ENCODE measurements at regions not wholly inside any gene's neighbourhood (a gene's known extent, or its start where the extent isn't known, plus 50 kb on each side); places are given as distances from the start of the nearest gene placed in this dataset.
"Not testable (repeated sequence)": the region's sequence is repeated elsewhere in the genome, so short reads cannot be mapped to it uniquely, and the experiment has no call there.

- not testable (repeated sequence) for H3K4me3 ChIP-seq (ENCODE audit: low read depth, low read length, poor library complexity, severe bottlenecking); H3K4me2 ChIP-seq (ENCODE audit: low read length); H3K4me1 ChIP-seq (ENCODE audit: insufficient read depth, low read length, severe bottlenecking); H4K20me1 ChIP-seq (ENCODE audit: insufficient read depth, low read length); H3K79me2 ChIP-seq (ENCODE audit: insufficient read depth, low read length); H3F3A ChIP-seq (ENCODE audit: insufficient read depth, low read length); H3K9me3 ChIP-seq (ENCODE audit: low read length); H3K27ac ChIP-seq (ENCODE audit: low read depth, low read length, poor library complexity, severe bottlenecking); H3K36me3 ChIP-seq (ENCODE audit: insufficient read depth, low read length); H3K9me2 ChIP-seq (ENCODE audit: low read depth, low read length); H3K9ac ChIP-seq (ENCODE audit: low read length); H2AFZ ChIP-seq (ENCODE audit: low read length); H3K27me3 ChIP-seq (ENCODE audit: insufficient read depth, low read length)
Observed at GRCh38 chr4:9696561-9696960, 84.9 kb upstream of the DRD5 start.

DNA sequence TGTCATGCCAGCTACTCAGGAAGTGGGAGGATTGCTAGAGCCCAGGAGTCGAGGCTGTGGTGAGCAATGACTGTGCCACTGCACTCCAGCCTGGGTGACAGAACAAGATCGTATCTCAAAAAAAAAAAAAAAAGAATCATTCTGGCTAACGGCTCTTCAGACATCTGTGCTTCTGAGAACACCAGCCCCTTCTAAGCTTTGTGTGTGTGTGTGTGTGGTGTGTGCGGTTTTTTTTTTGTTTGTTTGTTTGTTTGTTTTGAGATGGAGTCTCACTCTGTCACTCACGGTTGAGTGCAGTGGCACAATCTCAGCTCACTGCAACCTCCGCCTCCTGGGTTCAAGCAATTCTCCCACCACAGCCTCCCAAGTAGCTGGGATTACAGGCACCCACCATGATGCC is 79.4 kb upstream of the DRD5 start:
- H3K9ac ChIP-seq (ENCODE audit: low read length) = not testable (repeated sequence)

GRCh38 chr4:9702696-9703095 is 78.7 kb upstream of the DRD5 start:
- not testable (repeated sequence) for H3K4me3 ChIP-seq (ENCODE audit: low read depth, low read length, poor library complexity, severe bottlenecking); H3F3A ChIP-seq (ENCODE audit: insufficient read depth, low read length); H3K4me1 ChIP-seq (ENCODE audit: insufficient read depth, low read length, severe bottlenecking); H3K36me3 ChIP-seq (ENCODE audit: insufficient read depth, low read length); H2AFZ ChIP-seq (ENCODE audit: low read length); H3K9me3 ChIP-seq (ENCODE audit: low read length); H3K79me2 ChIP-seq (ENCODE audit: insufficient read depth, low read length); H4K20me1 ChIP-seq (ENCODE audit: insufficient read depth, low read length); H3K27ac ChIP-seq (ENCODE audit: low read depth, low read length, poor library complexity, severe bottlenecking); H3K9ac ChIP-seq (ENCODE audit: low read length); H3K4me2 ChIP-seq (ENCODE audit: low read length); H3K9me2 ChIP-seq (ENCODE audit: low read depth, low read length); H3K27me3 ChIP-seq (ENCODE audit: insufficient read depth, low read length)

More for the DNA sequence above, 79.4 kb upstream of the DRD5 start:
- H3K9me2 ChIP-seq (ENCODE audit: low read depth, low read length); H3K4me2 ChIP-seq (ENCODE audit: low read length); H3F3A ChIP-seq (ENCODE audit: insufficient read depth, low read length); H3K27me3 ChIP-seq (ENCODE audit: insufficient read depth, low read length); H3K9me3 ChIP-seq (ENCODE audit: low read length); H3K79me2 ChIP-seq (ENCODE audit: insufficient read depth, low read length); H3K4me1 ChIP-seq (ENCODE audit: insufficient read depth, low read length, severe bottlenecking); H4K20me1 ChIP-seq (ENCODE audit: insufficient read depth, low read length); H3K27ac ChIP-seq (ENCODE audit: low read depth, low read length, poor library complexity, severe bottlenecking); H2AFZ ChIP-seq (ENCODE audit: low read length); H3K4me3 ChIP-seq (ENCODE audit: low read depth, low read length, poor library complexity, severe bottlenecking); H3K36me3 ChIP-seq (ENCODE audit: insufficient read depth, low read length): not testable (repeated sequence)

DNA sequence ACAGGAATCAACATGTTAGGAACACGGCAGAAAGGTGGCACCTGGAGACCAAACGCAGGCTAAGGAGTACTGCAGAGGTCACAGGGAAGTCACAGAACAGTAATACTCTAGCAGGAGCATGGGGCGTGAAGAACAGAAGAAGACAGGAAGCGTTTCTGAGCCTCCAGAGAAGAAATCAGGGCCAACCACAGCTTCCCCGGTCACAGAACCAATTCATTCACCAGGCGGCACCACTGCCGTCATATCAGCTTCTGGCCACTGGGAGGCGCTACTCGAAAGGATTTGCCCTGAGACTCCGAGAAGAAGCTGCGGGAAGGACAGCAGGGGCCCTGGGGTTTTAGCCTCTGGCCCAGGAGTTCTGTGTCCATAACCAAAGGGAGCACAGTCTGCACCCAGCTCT is 78.0 kb upstream of the DRD5 start:
- no peaks in the 10 kb centered on the region for H3K4me1 ChIP-seq (ENCODE audit: insufficient read depth, low read length, severe bottlenecking)
- TF ChIP-seq CTCF (IDR thresholded peaks at IDR 0.05; ENCODE audit: low read length) = peak; percentile 49
- no peak for TF ChIP-seq EZH2 (IDR thresholded peaks at IDR 0.05; ENCODE audit: borderline replicate concordance, low read length)
- no peaks in the 10 kb centered on the region for H3K36me3 ChIP-seq (ENCODE audit: insufficient read depth, low read length)
- H3K9me3 ChIP-seq (ENCODE audit: low read length) = no peaks in the 10 kb centered on the region
- H3F3A ChIP-seq (ENCODE audit: insufficient read depth, low read length) = no peaks in the 10 kb centered on the region
- H2AFZ ChIP-seq (ENCODE audit: low read length) = no peak overlapping the region
- no peaks in the 10 kb centered on the region for H3K9me2 ChIP-seq (ENCODE audit: low read depth, low read length)
- H3K79me2 ChIP-seq (ENCODE audit: insufficient read depth, low read length) = no peaks in the 10 kb centered on the region
- no peak overlapping the region for H3K9ac ChIP-seq (ENCODE audit: low read length)
- H3K27ac ChIP-seq (ENCODE audit: low read depth, low read length, poor library complexity, severe bottlenecking) = no peak overlapping the region
- no peaks in the 10 kb centered on the region for H3K27me3 ChIP-seq (ENCODE audit: insufficient read depth, low read length)
- H3K4me2 ChIP-seq (ENCODE audit: low read length) = no peak overlapping the region
- no peaks in the 10 kb centered on the region for H4K20me1 ChIP-seq (ENCODE audit: insufficient read depth, low read length)
- no peak overlapping the region for H3K4me3 ChIP-seq (ENCODE audit: low read depth, low read length, poor library complexity, severe bottlenecking)

- H3K4me3 ChIP-seq (ENCODE audit: low read depth, low read length, poor library complexity, severe bottlenecking); H3K36me3 ChIP-seq (ENCODE audit: insufficient read depth, low read length); H3K79me2 ChIP-seq (ENCODE audit: insufficient read depth, low read length); H3K9me3 ChIP-seq (ENCODE audit: low read length); H3K4me2 ChIP-seq (ENCODE audit: low read length); H4K20me1 ChIP-seq (ENCODE audit: insufficient read depth, low read length); H3K9me2 ChIP-seq (ENCODE audit: low read depth, low read length); H3K27ac ChIP-seq (ENCODE audit: low read depth, low read length, poor library complexity, severe bottlenecking); H3K27me3 ChIP-seq (ENCODE audit: insufficient read depth, low read length); H2AFZ ChIP-seq (ENCODE audit: low read length); H3K4me1 ChIP-seq (ENCODE audit: insufficient read depth, low read length, severe bottlenecking); H3K9ac ChIP-seq (ENCODE audit: low read length); H3F3A ChIP-seq (ENCODE audit: insufficient read depth, low read length): not testable (repeated sequence)
Observed at GRCh38 chr4:9704126-9704525, 77.3 kb upstream of the DRD5 start.

Data from OCI-LY1 (cell line).